ENCODE measurements at regions not wholly inside any gene's neighbourhood (a gene's known extent, or its start where the extent isn't known, plus 50 kb on each side); places are given as distances from the start of the nearest gene placed in this dataset.

DNA sequence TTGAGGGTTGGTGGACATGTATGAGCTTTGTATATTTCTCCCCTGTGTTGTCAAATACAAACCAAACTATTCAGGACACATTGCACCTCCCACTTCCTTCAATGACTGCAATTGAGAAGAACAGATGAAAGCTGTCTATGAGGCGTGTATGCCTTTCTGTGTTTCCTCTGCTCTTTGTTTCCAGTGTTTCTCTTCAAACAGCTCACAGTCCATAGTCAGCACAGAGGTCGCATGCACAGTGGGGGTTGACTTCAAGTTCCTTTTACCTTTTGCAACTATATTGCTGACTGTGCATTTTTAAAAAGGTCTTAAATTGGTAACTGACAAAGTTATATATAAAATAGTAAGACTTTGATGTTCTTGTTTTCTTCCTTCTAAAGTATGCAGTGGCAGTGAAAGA, 957.8 kb downstream of the C4orf33 start:
- intact Hi-C loops (cut with micrococcal nuclease): no loop called here
- Histone ChIP-seq H3K27ac (replicated peaks) (no peak overlapping the region), H3K9me3 (replicated peaks) (peaks cover 13% of the 10 kb centered on the region), H3K4me3 (no peak overlapping the region), H3K27me3 (ENCODE audit: low read depth) (no peaks in the 10 kb centered on the region), H3K36me3 (no peaks in the 10 kb centered on the region), H3K4me1 (no peaks in the 10 kb centered on the region)
- DNase-seq: no peak
- TF ChIP-seq, protein P1, sequence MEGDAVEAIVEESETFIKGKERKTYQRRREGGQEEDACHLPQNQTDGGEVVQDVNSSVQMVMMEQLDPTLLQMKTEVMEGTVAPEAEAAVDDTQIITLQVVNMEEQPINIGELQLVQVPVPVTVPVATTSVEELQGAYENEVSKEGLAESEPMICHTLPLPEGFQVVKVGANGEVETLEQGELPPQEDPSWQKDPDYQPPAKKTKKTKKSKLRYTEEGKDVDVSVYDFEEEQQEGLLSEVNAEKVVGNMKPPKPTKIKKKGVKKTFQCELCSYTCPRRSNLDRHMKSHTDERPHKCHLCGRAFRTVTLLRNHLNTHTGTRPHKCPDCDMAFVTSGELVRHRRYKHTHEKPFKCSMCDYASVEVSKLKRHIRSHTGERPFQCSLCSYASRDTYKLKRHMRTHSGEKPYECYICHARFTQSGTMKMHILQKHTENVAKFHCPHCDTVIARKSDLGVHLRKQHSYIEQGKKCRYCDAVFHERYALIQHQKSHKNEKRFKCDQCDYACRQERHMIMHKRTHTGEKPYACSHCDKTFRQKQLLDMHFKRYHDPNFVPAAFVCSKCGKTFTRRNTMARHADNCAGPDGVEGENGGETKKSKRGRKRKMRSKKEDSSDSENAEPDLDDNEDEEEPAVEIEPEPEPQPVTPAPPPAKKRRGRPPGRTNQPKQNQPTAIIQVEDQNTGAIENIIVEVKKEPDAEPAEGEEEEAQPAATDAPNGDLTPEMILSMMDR (IDR thresholded peaks at IDR 0.05; ENCODE audit: borderline replicate concordance): no peak

DNA sequence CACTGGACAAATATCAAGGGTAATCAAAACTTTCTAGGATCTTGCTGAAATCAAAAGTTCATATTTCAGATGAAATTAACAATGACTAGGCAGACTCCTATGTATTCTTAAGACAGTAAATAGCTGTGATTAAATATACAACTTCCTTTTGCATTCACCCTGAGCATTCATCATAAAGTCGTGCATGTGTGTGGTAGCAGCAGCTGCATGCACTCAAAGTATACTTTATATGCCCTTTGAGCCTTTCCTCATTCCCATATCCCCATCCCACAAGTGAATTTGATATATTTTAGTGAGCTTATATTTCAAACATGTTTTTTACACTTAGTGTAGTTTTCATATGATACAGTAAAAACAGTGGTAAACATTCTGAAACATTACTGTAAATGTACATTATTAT, 959.0 kb downstream of the C4orf33 start:
- peaks cover 13% of the 10 kb centered on the region for H3K9me3 ChIP-seq (replicated peaks)
- H3K4me3 ChIP-seq: no peak overlapping the region
- no peak for DNase-seq
- H3K36me3 ChIP-seq: no peaks in the 10 kb centered on the region
- intact Hi-C loops (cut with micrococcal nuclease): no loop called here
- no peaks in the 10 kb centered on the region for H3K27me3 ChIP-seq (ENCODE audit: low read depth)
- H3K27ac ChIP-seq (replicated peaks): no peak overlapping the region
- H3K4me1 ChIP-seq: no peaks in the 10 kb centered on the region
- TF ChIP-seq, protein P1 (IDR thresholded peaks at IDR 0.05; ENCODE audit: borderline replicate concordance): no peak

DNA sequence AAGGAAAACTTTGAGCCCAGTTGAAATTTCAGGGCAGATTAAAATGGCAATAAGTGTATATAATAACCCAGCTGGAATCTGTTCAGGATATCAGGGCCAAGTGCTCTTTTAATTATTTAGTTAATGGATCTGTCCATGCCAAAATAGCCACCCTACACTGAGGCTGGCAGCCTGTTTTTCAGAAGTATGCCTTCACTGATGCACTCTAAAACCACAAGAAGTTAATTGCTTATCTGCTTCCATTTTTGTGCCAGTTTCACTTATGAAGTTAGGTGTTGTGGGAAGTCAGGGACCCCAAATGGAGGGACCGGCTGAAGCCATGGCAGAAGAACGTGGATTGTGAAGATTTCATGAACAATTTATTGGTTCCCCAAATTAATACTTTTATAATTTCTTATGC, 960.3 kb downstream of the C4orf33 start:
- Histone ChIP-seq H3K27ac (replicated peaks) (no peak overlapping the region), H3K9me3 (replicated peaks) (peaks cover 13% of the 10 kb centered on the region), H3K27me3 (ENCODE audit: low read depth) (no peaks in the 10 kb centered on the region), H3K4me1 (no peaks in the 10 kb centered on the region), H3K36me3 (no peaks in the 10 kb centered on the region), H3K4me3 (no peak overlapping the region)
- intact Hi-C loops (cut with micrococcal nuclease): no loop called here
- TF ChIP-seq, protein P1 (IDR thresholded peaks at IDR 0.05; ENCODE audit: borderline replicate concordance): no peak
- DNase-seq: no peak

DNA sequence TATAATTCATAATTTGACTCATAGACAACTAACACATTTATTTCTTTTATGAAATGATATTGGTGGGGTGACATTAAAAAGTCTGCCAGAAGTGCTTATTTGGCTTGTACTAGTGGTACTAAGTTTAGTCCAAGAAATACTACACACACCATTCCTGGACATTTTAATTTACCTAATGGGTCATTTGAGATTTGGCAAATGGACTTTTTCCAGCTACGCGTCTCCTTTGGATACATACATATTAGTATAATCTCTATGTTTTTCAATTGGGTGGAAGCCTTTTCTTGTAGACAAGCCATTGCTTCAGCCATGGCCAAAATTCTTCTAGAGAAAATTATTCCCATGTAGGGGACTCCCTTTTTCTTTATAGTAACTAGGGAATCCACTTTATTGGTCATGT, 968.5 kb downstream of the C4orf33 start:
- TF ChIP-seq, protein P1 (IDR thresholded peaks at IDR 0.05; ENCODE audit: borderline replicate concordance): no peak
- no peak overlapping the region for H3K4me3 ChIP-seq
- intact Hi-C loops (cut with micrococcal nuclease): no loop called here

DNA sequence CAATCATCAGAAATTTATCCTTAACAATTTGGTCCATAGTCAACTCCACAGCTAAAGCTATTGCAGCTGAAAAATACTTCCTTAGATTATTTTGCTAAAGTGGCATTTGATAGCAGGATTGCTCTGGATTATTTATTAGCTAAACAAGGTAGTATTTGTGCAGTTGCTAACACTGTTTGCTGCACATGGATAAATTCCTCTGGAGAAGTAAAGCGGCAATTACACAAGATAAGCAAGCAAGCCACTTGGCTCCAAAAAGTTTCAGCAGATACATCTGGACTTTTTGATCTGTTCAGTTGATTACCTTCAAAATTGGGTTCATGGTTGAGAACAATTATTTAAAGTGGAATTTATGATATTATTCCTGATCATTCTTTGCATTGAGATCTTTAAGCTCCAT, 971.5 kb downstream of the C4orf33 start:
- Histone ChIP-seq H3K4me1 (no peaks in the 10 kb centered on the region), H3K27me3 (ENCODE audit: low read depth) (no peaks in the 10 kb centered on the region), H3K36me3 (no peaks in the 10 kb centered on the region), H3K4me3 (no peak overlapping the region), H3K9me3 (replicated peaks) (peaks cover 6% of the 10 kb centered on the region), H3K27ac (replicated peaks) (no peak overlapping the region)
- intact Hi-C loops (cut with micrococcal nuclease): no loop called here
- TF ChIP-seq, protein P1 (IDR thresholded peaks at IDR 0.05; ENCODE audit: borderline replicate concordance): no peak
- no peak for DNase-seq

More for the DNA sequence above, 968.5 kb downstream of the C4orf33 start:
- H3K27me3 ChIP-seq (ENCODE audit: low read depth): no peaks in the 10 kb centered on the region
- no peak overlapping the region for H3K27ac ChIP-seq (replicated peaks)
- H3K36me3 ChIP-seq: no peaks in the 10 kb centered on the region
- no peaks in the 10 kb centered on the region for H3K9me3 ChIP-seq (replicated peaks)
- H3K4me1 ChIP-seq: no peaks in the 10 kb centered on the region
- DNase-seq: no peak

DNA sequence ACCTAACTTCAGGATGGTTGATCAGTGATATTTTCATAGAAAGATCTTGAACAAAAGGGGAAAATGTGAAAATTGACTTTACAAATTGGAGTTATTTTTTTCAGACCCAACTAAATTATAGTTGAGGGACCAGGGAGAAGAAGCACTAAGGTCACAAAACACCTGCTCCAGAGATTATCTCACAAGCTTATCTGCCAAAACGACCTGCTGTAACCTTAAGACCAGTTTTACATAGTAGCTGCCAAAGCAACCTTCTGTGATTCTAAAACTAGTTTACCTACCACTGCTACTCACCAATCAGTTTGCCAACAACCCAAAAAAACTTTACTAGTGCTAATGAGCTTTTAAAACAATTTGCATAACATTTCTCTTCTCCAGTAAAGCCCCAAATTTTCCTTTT, 972.1 kb downstream of the C4orf33 start:
- no peaks in the 10 kb centered on the region for H3K36me3 ChIP-seq
- intact Hi-C loops (cut with micrococcal nuclease): no loop called here
- H3K27ac ChIP-seq (replicated peaks): no peak overlapping the region
- H3K9me3 ChIP-seq (replicated peaks): peaks cover 6% of the 10 kb centered on the region
- H3K4me3 ChIP-seq: no peak overlapping the region
- TF ChIP-seq, protein P1 (IDR thresholded peaks at IDR 0.05; ENCODE audit: borderline replicate concordance): no peak
- no peaks in the 10 kb centered on the region for H3K4me1 ChIP-seq
- no peaks in the 10 kb centered on the region for H3K27me3 ChIP-seq (ENCODE audit: low read depth)
- no peak for DNase-seq

Data from left ventricle myocardium inferior (tissue), 1 donor.